Colon (tissue), 2 donors: ENCODE measurements at regions not wholly inside any gene's neighbourhood (a gene's known extent, or its start where the extent isn't known, plus 50 kb on each side); places are given as distances from the start of the nearest gene placed in this dataset.
"Not testable (repeated sequence)": the region's sequence is repeated elsewhere in the genome, so short reads cannot be mapped to it uniquely, and the experiment has no call there.

ENCODE experiments used
- FAIRE-seq: peaks from 2 replicates; lab custom pipeline; 2012; peaks lifted over from hg19 to GRCh38; lab: Jason Lieb, UNC
- donor health status: control.
- donor health status: control.

GRCh38 chr16:73951481-73951880 lies 345.1 kb upstream of the PSMD7 start:
- no peak for FAIRE-seq

- peak; percentile 5 for FAIRE-seq
Measured at GRCh38 chr16:73949574-73950320, 346.9 kb upstream of the PSMD7 start.

GRCh38 chr16:73945631-73946030 lies 351.0 kb upstream of the PSMD7 start:
- FAIRE-seq = no peak

- FAIRE-seq = not testable (repeated sequence)
Measured at GRCh38 chr16:73943184-73943583, 353.4 kb upstream of the PSMD7 start.

- not testable (repeated sequence) for FAIRE-seq
Measured at GRCh38 chr16:73940786-73941185, 355.8 kb upstream of the PSMD7 start.

- FAIRE-seq = no peak
Measured at GRCh38 chr16:73923951-73924350, 372.7 kb upstream of the PSMD7 start.

- FAIRE-seq = no peak
Measured at GRCh38 chr16:73921295-73921694, 375.3 kb upstream of the PSMD7 start.

GRCh38 chr16:73916829-73917594 lies 379.6 kb upstream of the PSMD7 start:
- no peak for FAIRE-seq

GRCh38 chr16:73915935-73916334 lies 380.7 kb upstream of the PSMD7 start:
- FAIRE-seq = no peak

GRCh38 chr16:73915140-73915539 lies 381.5 kb upstream of the PSMD7 start:
- no peak for FAIRE-seq

- FAIRE-seq = no peak
Measured at GRCh38 chr16:73912850-73913249, 383.8 kb upstream of the PSMD7 start.

- FAIRE-seq = no peak
Measured at GRCh38 chr16:73912281-73912680, 384.3 kb upstream of the PSMD7 start.

GRCh38 chr16:73909529-73910035 lies 387.0 kb upstream of the PSMD7 start:
- no peak for FAIRE-seq

GRCh38 chr16:73891129-73891542 lies 405.5 kb upstream of the PSMD7 start:
- FAIRE-seq = no peak

GRCh38 chr16:73890186-73891128 lies 406.2 kb upstream of the PSMD7 start:
- no peak for FAIRE-seq

- FAIRE-seq = no peak
Measured at GRCh38 chr16:73888840-73889490, 407.6 kb upstream of the PSMD7 start.

GRCh38 chr16:73887911-73888310 lies 408.7 kb upstream of the PSMD7 start:
- FAIRE-seq = no peak

- FAIRE-seq = no peak
Measured at GRCh38 chr16:73886426-73886825, 410.2 kb upstream of the PSMD7 start.

- FAIRE-seq = no peak
Measured at GRCh38 chr16:73885319-73885718, 411.3 kb upstream of the PSMD7 start.

- FAIRE-seq = no peak
Measured at GRCh38 chr16:73883841-73884240, 412.8 kb upstream of the PSMD7 start.

GRCh38 chr16:73883126-73883525 lies 413.5 kb upstream of the PSMD7 start:
- FAIRE-seq = no peak

GRCh38 chr16:73882651-73883050 lies 414.0 kb upstream of the PSMD7 start:
- FAIRE-seq = no peak
